AML-193 (cell line): ENCODE measurements at regions not wholly inside any gene's neighbourhood (a gene's known extent, or its start where the extent isn't known, plus 50 kb on each side); places are given as distances from the start of the nearest gene placed in this dataset.
"Not testable (repeated sequence)": the region's sequence is repeated elsewhere in the genome, so short reads cannot be mapped to it uniquely, and the experiment has no call there.

Source experiments
- DNase-seq, 2 experiments: peaks; one replicate each; lab custom pipeline; 2025; lab: John Stamatoyannopoulos, UW

DNA sequence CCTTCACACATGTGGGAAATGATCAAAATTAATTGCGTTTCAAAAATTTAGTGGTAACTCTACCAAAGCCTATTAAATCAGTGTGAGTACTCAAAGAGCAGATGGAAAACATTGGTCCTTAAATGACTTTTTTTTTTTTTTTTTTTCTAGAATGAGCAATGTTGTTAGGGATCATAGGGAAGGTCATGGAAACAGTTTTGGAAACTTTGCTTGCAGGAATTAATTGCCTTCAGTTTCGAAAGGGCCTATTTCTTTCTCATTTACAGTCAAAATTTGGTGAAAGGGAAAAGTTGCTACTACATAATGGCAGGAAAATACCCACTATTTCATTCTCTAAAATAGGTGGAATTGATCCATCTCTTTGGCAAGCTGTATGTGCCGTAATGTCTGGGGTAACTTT lies 160.9 kb downstream of the RTL9 start:
- DNase-seq = no peak

GRCh38 chrX:110519906-110520452 lies 161.3 kb downstream of the RTL9 start:
- no peak for DNase-seq

GRCh38 chrX:110520652-110521051 lies 162.0 kb downstream of the RTL9 start:
- DNase-seq = not testable (repeated sequence)

- no peak for DNase-seq
These were observed 173.4 kb downstream of the RTL9 start for GRCh38 chrX:110531873-110532580.

DNA sequence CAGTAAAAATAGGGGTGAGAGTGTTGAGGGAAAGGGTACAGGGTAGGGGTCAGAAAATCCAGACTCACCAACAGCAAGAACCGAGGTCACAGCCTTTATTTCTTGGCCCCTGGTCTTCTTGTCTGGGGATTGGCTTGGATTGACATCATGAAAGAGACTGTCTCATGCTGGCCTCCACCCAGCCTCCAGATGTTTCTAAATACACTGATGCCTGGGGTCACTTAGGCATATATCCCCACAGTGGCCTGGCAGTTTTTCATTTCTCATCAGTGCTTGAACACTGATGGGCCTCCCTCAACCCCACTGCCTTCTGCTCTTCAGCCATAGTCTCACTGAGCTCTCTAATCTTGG lies 173.9 kb downstream of the RTL9 start:
- DNase-seq = no peak

GRCh38 chrX:110536816-110537215 lies 178.2 kb downstream of the RTL9 start:
- no peak for DNase-seq

DNA sequence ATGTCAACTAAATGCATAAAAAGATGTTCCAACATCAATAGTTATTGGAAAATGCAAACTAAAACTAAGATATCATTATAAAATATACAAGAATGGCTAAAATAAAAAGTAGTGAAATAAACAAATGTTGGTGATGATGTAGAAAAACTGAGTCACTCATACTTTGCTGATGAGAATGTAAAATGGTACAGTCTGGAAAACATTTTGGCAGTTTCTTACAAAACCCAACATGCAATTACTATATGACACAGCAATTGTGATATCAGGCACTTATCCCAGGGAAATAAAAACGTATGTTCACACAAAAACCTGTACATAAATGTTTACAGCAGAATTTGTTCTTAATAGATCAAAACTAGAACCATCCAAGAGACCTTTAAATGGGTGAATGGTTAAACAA lies 182.6 kb downstream of the RTL9 start:
- DNase-seq = no peak

DNA sequence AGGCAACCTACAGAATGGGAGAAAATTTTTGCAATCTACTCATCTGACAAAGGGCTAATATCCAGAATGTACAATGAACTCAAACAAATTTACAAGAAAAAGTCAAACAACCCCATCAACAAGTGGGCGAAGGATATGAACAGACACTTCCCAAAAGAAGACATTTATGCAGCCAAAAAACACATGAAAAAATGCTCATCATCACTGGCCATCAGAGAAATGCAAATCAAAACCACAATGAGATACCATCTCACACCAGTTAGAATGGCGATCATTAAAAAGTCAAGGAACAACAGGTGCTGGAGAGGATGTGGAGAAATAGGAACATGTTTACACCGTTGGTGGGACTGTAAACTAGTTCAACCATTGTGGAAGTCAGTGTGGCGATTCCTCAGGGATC lies 192.2 kb downstream of the RTL9 start:
- DNase-seq = not testable (repeated sequence)

GRCh38 chrX:110557864-110558263 lies 199.2 kb downstream of the RTL9 start:
- no peak for DNase-seq

GRCh38 chrX:110558406-110558805 lies 199.8 kb downstream of the RTL9 start:
- DNase-seq = no peak

- no peak for DNase-seq
These were observed 202.4 kb downstream of the RTL9 start for GRCh38 chrX:110561034-110561433.

GRCh38 chrX:110563282-110563681 lies 204.6 kb downstream of the RTL9 start:
- no peak for DNase-seq

- no peak for DNase-seq
These were observed 209.8 kb downstream of the RTL9 start for GRCh38 chrX:110568441-110568840.

DNA sequence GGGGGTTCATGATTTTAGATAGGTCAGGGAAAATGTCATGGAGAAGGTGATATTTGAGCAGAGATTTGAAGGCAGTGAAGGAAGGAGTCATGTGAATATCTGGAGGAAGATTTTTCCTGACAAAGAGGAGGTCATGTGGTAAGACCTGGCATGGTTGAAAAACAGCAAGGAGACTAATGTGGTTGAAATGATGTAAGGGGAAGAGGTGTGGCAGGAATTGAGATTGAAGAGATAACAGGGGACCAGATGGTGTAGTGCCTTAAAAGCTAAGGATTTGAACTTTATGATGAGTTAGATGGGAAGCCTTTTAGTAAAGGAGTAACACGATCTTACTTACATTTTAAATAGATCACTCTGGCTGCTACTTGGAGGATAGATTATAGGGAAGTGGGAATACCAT lies 210.9 kb downstream of the RTL9 start:
- DNase-seq = no peak

- no peak for DNase-seq
These were observed 217.3 kb downstream of the CHRDL1 start for GRCh38 chrX:110578270-110578669.

GRCh38 chrX:110584083-110584482 lies 211.5 kb downstream of the CHRDL1 start:
- DNase-seq = no peak

GRCh38 chrX:110588164-110588563 lies 207.5 kb downstream of the CHRDL1 start:
- no peak for DNase-seq

- DNase-seq = no peak
These were observed 206.8 kb downstream of the CHRDL1 start for GRCh38 chrX:110588853-110589252.

DNA sequence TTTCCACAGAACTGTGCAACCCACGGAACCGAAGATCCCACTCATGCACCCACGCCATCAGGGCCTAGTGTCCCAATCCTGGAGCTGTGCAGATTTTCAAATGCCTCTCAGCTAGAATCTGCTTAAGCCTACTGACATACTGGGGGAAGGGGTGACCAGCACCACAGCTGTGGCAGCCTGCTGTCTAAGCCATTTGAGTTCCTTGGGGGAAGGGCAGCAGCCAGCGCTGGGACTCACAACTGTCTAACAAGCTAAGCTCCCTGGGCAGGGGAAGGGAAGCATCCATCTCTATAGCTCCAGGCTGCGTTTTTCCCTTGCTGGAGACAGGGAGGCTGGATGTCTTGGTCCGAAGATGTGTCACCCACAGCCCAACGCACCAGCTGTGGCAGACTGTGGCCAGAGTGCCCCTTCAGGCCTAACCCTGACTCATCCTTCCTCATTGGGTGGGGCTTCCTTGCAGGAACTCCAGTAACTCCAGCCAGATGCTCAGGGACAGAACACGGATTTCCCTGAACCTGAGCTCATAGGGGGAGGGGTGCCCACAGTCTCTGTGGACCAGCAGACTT lies 194.8 kb downstream of the CHRDL1 start:
- no peak for DNase-seq

- no peak for DNase-seq
These were observed 181.0 kb downstream of the CHRDL1 start for GRCh38 chrX:110614596-110614995.
